ENCODE measurements at regions not wholly inside any gene's neighbourhood (a gene's known extent, or its start where the extent isn't known, plus 50 kb on each side); places are given as distances from the start of the nearest gene placed in this dataset.

DNA sequence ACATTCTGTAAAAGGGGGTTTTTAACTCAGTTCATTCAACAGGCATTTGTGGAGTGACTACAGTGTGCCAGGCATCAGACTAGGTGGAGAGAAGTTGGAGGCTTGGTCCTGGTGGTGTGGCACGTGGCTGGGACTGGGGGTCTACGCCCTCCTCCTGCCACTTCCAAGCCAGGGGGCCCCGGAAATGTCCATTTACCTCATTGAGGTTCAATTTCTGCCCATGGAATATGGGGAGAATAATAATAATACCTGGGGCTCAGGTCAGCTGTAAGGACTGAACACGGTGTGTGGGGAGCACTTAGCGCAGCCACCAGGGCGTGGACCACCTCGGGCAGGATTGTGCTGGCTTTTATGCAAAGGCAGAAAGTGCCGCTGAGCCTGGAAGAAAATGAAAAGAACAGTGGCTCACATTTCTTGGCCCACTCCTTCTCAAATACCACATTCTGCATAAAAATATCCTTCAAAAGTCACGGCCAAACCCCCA lies 229.4 kb downstream of the ANKRD60 start:
- Histone ChIP-seq H2AFZ (ENCODE audit: low read depth, low read length, poor library complexity, severe bottlenecking) (no peak overlapping the region), H3K36me3 (ENCODE audit: control insufficient read depth in 1 of 2, insufficient read depth in 2 of 2, low read length in 2 of 2) (no peaks in the 10 kb centered on the region), H3K9me2 (ENCODE audit: insufficient read depth) (no peaks in the 10 kb centered on the region), H3K4me3 (replicated peaks in 1 of 2; ENCODE audit: low read depth in 1 of 2, low read length in 2 of 2) (no peak overlapping the region), H3K9ac (ENCODE audit: low read length) (no peak overlapping the region), H3K4me1 (ENCODE audit: control insufficient read depth in 1 of 2, insufficient read depth in 2 of 2, low read length in 2 of 2) (no peaks in the 10 kb centered on the region), H3K9me3 (ENCODE audit: control insufficient read depth in 1 of 2, insufficient read depth in 1 of 2, low read depth in 1 of 2, low read length in 2 of 2) (no peaks in the 10 kb centered on the region), H3K4me2 (ENCODE audit: low read length) (no peak overlapping the region), H3K27me3 (ENCODE audit: insufficient read depth, low read length) (peaks cover 10% of the 10 kb centered on the region; the same call in 1 of the 2 replicates), H3K79me2 (ENCODE audit: insufficient read depth, low read length) (no peaks in the 10 kb centered on the region), H4K20me1 (ENCODE audit: insufficient read depth) (no peaks in the 10 kb centered on the region), H3K27ac (ENCODE audit: low read depth, low read length) (no peak overlapping the region)
- ChIA-PET CTCF (no interaction called here), RAD21 (ENCODE audit: low non-redundant PET in 1 of 2, low total read pairs in 2 of 2, uncharacterized antibody in 2 of 2, unreplicated experiment in 2 of 2) (no interaction called here), POLR2A (no interaction called here)
- ATAC-seq (no peak), DNase-seq (ENCODE audit: low read depth, low spot score) (no peak)
- TF ChIP-seq EZH2phosphoT487 (IDR thresholded peaks at IDR 0.05; ENCODE audit: borderline replicate concordance) = no peak
- TF ChIP-seq ZNF274 (IDR thresholded peaks at IDR 0.05; ENCODE audit: low read depth, low read length) = no peak
- no peak for TF ChIP-seq POLR2AphosphoS5 (IDR thresholded peaks at IDR 0.05; ENCODE audit: low read depth, low read length)
- TF ChIP-seq SP1 (IDR thresholded peaks at IDR 0.05; ENCODE audit: low read depth) = no peak
- no peak for TF ChIP-seq CBX3 (IDR thresholded peaks at IDR 0.05; ENCODE audit: low read depth)
- no peak for TF ChIP-seq EZH2 (IDR thresholded peaks at IDR 0.05)
- TF ChIP-seq ZBTB33 (IDR thresholded peaks at IDR 0.05; ENCODE audit: extremely low read depth, insufficient replicate concordance, low read length) = no peak
- TF ChIP-seq ATF3 (IDR thresholded peaks at IDR 0.05) = no peak
- TF ChIP-seq SRF (IDR thresholded peaks at IDR 0.05; ENCODE audit: low read depth) = no peak
- TF ChIP-seq TCF7L2 (IDR thresholded peaks at IDR 0.05; ENCODE audit: borderline replicate concordance, extremely low read depth, insufficient read depth, insufficient read length) = no peak
- TF ChIP-seq RAD21 (IDR thresholded peaks at IDR 0.05; ENCODE audit: low read depth) = no peak
- no peak for TF ChIP-seq MAX (IDR thresholded peaks at IDR 0.05)
- no peak for TF ChIP-seq JUND (IDR thresholded peaks at IDR 0.05)
- TF ChIP-seq POLR2A (IDR thresholded peaks at IDR 0.05; ENCODE audit: borderline replicate concordance, extremely low read depth, insufficient read depth, insufficient read length) = no peak
- TF ChIP-seq EGR1 (IDR thresholded peaks at IDR 0.05; ENCODE audit: low read depth) = no peak
- no peak for TF ChIP-seq YY1 (IDR thresholded peaks at IDR 0.05; ENCODE audit: extremely low read depth, insufficient replicate concordance, low read depth, low read length)
- no peak for TF ChIP-seq CEBPB (IDR thresholded peaks at IDR 0.05; ENCODE audit: low read depth)
- TF ChIP-seq ELF1 (IDR thresholded peaks at IDR 0.05; ENCODE audit: borderline replicate concordance, low read depth) = no peak
- no peak for TF ChIP-seq FOSL1 (IDR thresholded peaks at IDR 0.05; ENCODE audit: low read depth)
- intact Hi-C loops (cut with micrococcal nuclease) = no loop called here
- no TSS peak for BruUV-seq (replicated peaks)

Data from HCT116 (cell line).